ENCODE measurements at regions not wholly inside any gene's neighbourhood (a gene's known extent, or its start where the extent isn't known, plus 50 kb on each side); places are given as distances from the start of the nearest gene placed in this dataset.
"Not testable (repeated sequence)": the region's sequence is repeated elsewhere in the genome, so short reads cannot be mapped to it uniquely, and the experiment has no call there.

- DNase-seq (no peak), ATAC-seq (peak in 1 of 2 donors; percentile 92)
- intact Hi-C loops (cut with DNase I): no loop called here
Observed at GRCh38 chr10:23980094-23980493, 228.8 kb upstream of the KIAA1217 start.

GRCh38 chr10:23981520-23982309 lies 227.2 kb upstream of the KIAA1217 start:
- ATAC-seq (no peak), DNase-seq (no peak)
- intact Hi-C loops (cut with DNase I): no loop called here

- intact Hi-C loops (cut with DNase I); ATAC-seq; DNase-seq: not testable (repeated sequence)
Observed at GRCh38 chr10:23984405-23984804, 224.5 kb upstream of the KIAA1217 start.

- ATAC-seq (no peak), DNase-seq (no peak)
- intact Hi-C loops (cut with DNase I): no loop called here
Observed at GRCh38 chr10:23988006-23988405, 220.9 kb upstream of the KIAA1217 start.

GRCh38 chr10:23994459-23995046 lies 214.4 kb upstream of the KIAA1217 start:
- DNase-seq (peak; percentile 58), ATAC-seq (peak; percentile 73 to 81)
- intact Hi-C loops (cut with DNase I): loop anchor here (1.0 to 10.0 kb wide), 6 partner anchors 202 to 523 kb away; no protein-coding TSS in a partner anchor

GRCh38 chr10:23999445-23999844 lies 209.5 kb upstream of the KIAA1217 start:
- intact Hi-C loops (cut with DNase I): loop anchor here (5.0 to 10.0 kb wide), 2 partner anchors 365 to 508 kb away; no protein-coding TSS in a partner anchor
- no peak for ATAC-seq
- DNase-seq: no peak

- intact Hi-C loops (cut with DNase I): no loop called here
- no peak for DNase-seq
- no peak for ATAC-seq
Observed at GRCh38 chr10:24000271-24000813, 208.6 kb upstream of the KIAA1217 start.

GRCh38 chr10:24006741-24007140 lies 202.2 kb upstream of the KIAA1217 start:
- intact Hi-C loops (cut with DNase I): no loop called here

GRCh38 chr10:24007359-24007758 lies 201.6 kb upstream of the KIAA1217 start:
- DNase-seq (no peak), ATAC-seq (peak in 1 of 2 donors; percentile 72)
- intact Hi-C loops (cut with DNase I): no loop called here

More at GRCh38 chr10:24006741-24007140, 202.2 kb upstream of the KIAA1217 start:
- no peak for ATAC-seq
- no peak for DNase-seq

GRCh38 chr10:24008164-24009091 lies 200.5 kb upstream of the KIAA1217 start:
- peak; percentile 34 to 85 for ATAC-seq
- intact Hi-C loops (cut with DNase I): no loop called here
- DNase-seq: no peak

- DNase-seq (no peak), ATAC-seq (peak in 1 of 2 donors; percentile 16)
- intact Hi-C loops (cut with DNase I): no loop called here
Observed at GRCh38 chr10:24009115-24009514, 199.8 kb upstream of the KIAA1217 start.

GRCh38 chr10:24009736-24010135 lies 199.2 kb upstream of the KIAA1217 start:
- no peak for DNase-seq
- no peak for ATAC-seq
- intact Hi-C loops (cut with DNase I): no loop called here

- no peak for DNase-seq
- intact Hi-C loops (cut with DNase I): no loop called here
- no peak for ATAC-seq
Observed at GRCh38 chr10:24010436-24010970, 198.4 kb upstream of the KIAA1217 start.

- DNase-seq (no peak), ATAC-seq (no peak)
- intact Hi-C loops (cut with DNase I): no loop called here
Observed at GRCh38 chr10:24012249-24012803, 196.6 kb upstream of the KIAA1217 start.

- intact Hi-C loops (cut with DNase I): no loop called here
- ATAC-seq (no peak), DNase-seq (no peak)
Observed at GRCh38 chr10:24027107-24027506, 181.8 kb upstream of the KIAA1217 start.

GRCh38 chr10:24034571-24034970 lies 174.4 kb upstream of the KIAA1217 start:
- intact Hi-C loops (cut with DNase I): no loop called here
- DNase-seq (no peak), ATAC-seq (peak in 1 of 2 donors; percentile 37)

- DNase-seq (no peak), ATAC-seq (no peak)
- intact Hi-C loops (cut with DNase I): no loop called here
Observed at GRCh38 chr10:24035761-24036160, 173.2 kb upstream of the KIAA1217 start.

GRCh38 chr10:24039315-24039714 lies 169.6 kb upstream of the KIAA1217 start:
- no peak for DNase-seq
- no peak for ATAC-seq
- intact Hi-C loops (cut with DNase I): no loop called here

GRCh38 chr10:24039897-24040296 lies 169.0 kb upstream of the KIAA1217 start:
- no peak for DNase-seq
- no peak for ATAC-seq
- intact Hi-C loops (cut with DNase I): no loop called here
